Tibial artery (tissue), 4 donors: ENCODE measurements at regions not wholly inside any gene's neighbourhood (a gene's known extent, or its start where the extent isn't known, plus 50 kb on each side); places are given as distances from the start of the nearest gene placed in this dataset.
A peak's percentile ranks its signal among the peaks of the same experiment; 100 is the strongest.

ENCODE experiments used
- DNase-seq, 2 donors: peaks; one replicate each; pipeline ENCODE4 v3.0.0-alpha.2; 2019
- H3K27ac ChIP-seq, 2 donors: fragments of 200-600 bp; sonication (generic) in 1 of 2; 1 replicate in 1 of 2; 2 replicates in 1 of 2; pipeline ENCODE4 v1.5.1; 2018 to 2019; ENCODE audit warnings: mild to moderate bottlenecking in 1 of 2
- H3K27me3 ChIP-seq, 2 donors: fragments of 200-600 bp; sonication (generic) in 1 of 2; one replicate each; pipeline versions ENCODE4 v1.5.1 to v1.6.0; 2016 to 2019
- H3K36me3 ChIP-seq, 3 donors: fragments of 200-600 bp; sonication (generic) in 2 of 3; one replicate each; pipeline ENCODE4 v1.5.1; 2016 to 2019; ENCODE audit warnings: mild to moderate bottlenecking in 2 of 3
- H3K4me1 ChIP-seq, 4 donors: fragments of 200-600 bp; sonication (generic) in 2 of 4; 1 replicate in 3 of 4; 2 replicates in 1 of 4; pipeline ENCODE4 v1.5.1; 2016 to 2019
- H3K4me3 ChIP-seq, 2 donors: fragments of 200-600 bp; sonication (generic) in 1 of 2; 1 replicate in 1 of 2; 2 replicates in 1 of 2; pipeline ENCODE4 v1.5.1; 2018 to 2019; ENCODE audit warnings: mild to moderate bottlenecking in 2 of 2
- H3K9me3 ChIP-seq, 3 donors: fragments of 200-600 bp; sonication (generic) in 1 of 3; one replicate each; pipeline ENCODE4 v1.5.1; 2016 to 2019
- CTCF ChIP-seq, 2 experiments: fragments of 200-600 bp in 1 of 2; fragments of 450-650 bp in 1 of 2; IDR thresholded peaks; one replicate each; pipeline ENCODE4 v1.5.1; 2017 to 2019; ENCODE audit warnings: antibody characterized with exemption in 2 of 2, mild to moderate bottlenecking in 1 of 2, moderate library complexity in 1 of 2
- intact Hi-C: fragments of 100-400 bp; cut with DNase I; formaldehyde crosslinking; loops from one replicate; pipeline ENCODE4 v1.15.0; 2023; ENCODE audit warnings: low total_unique reads

- TF ChIP-seq CTCF (IDR thresholded peaks at IDR 0.05), result no peak
- Histone ChIP-seq H3K27me3 (no peaks in the 10 kb centered on the region), H3K27ac (peak overlapping the region; percentile 12 to 50), H3K4me3 (no peak overlapping the region), H3K36me3 (no peaks in the 10 kb centered on the region), H3K9me3 (no peaks in the 10 kb centered on the region), H3K4me1 (peaks cover 0 to 49% (median 14%) of the 10 kb centered on the region in 4 donors)
- DNase-seq, result no peak
- intact Hi-C loops, result loop anchor here (10.0 kb wide), 1 partner anchor 47 kb away; no protein-coding TSS in a partner anchor
Measured at GRCh38 chr18:45328296-45328695, 287.0 kb upstream of the SLC14A2 start.

GRCh38 chr18:45328811-45329210 is 286.5 kb upstream of the SLC14A2 start:
- Histone ChIP-seq H3K27me3 (no peaks in the 10 kb centered on the region), H3K36me3 (no peaks in the 10 kb centered on the region), H3K27ac (peak overlapping the region in 1 of 2 donors; percentile 50), H3K9me3 (no peaks in the 10 kb centered on the region), H3K4me1 (peaks cover 0 to 46% (median 12%) of the 10 kb centered on the region in 4 donors), H3K4me3 (no peak overlapping the region)
- TF ChIP-seq CTCF (IDR thresholded peaks at IDR 0.05), result no peak
- DNase-seq, result no peak
- intact Hi-C loops, result loop anchor here (10.0 kb wide), 1 partner anchor 46 kb away; no protein-coding TSS in a partner anchor

- Histone ChIP-seq H3K27ac (peak overlapping the region in 1 of 2 donors; percentile 50), H3K36me3 (no peaks in the 10 kb centered on the region), H3K27me3 (no peaks in the 10 kb centered on the region), H3K4me3 (no peak overlapping the region), H3K4me1 (peaks cover 0 to 41% (median 11%) of the 10 kb centered on the region in 4 donors), H3K9me3 (no peaks in the 10 kb centered on the region)
- DNase-seq, result no peak
- no peak for TF ChIP-seq CTCF (IDR thresholded peaks at IDR 0.05)
- intact Hi-C loops, result loop anchor here (10.0 kb wide), 1 partner anchor 45 kb away; no protein-coding TSS in a partner anchor
Measured at GRCh38 chr18:45329316-45329715, 286.0 kb upstream of the SLC14A2 start.

GRCh38 chr18:45330170-45330594 is 285.1 kb upstream of the SLC14A2 start:
- H3K36me3 ChIP-seq, result no peaks in the 10 kb centered on the region
- no peaks in the 10 kb centered on the region for H3K9me3 ChIP-seq
- peaks cover 0 to 33% (median 9%) of the 10 kb centered on the region in 4 donors for H3K4me1 ChIP-seq
- H3K27me3 ChIP-seq, result no peaks in the 10 kb centered on the region
- no peak overlapping the region for H3K27ac ChIP-seq
- intact Hi-C loops, result no loop called here
- TF ChIP-seq CTCF (IDR thresholded peaks at IDR 0.05), result no peak
- DNase-seq, result peak in 1 of 2 donors; percentile 41
- no peak overlapping the region for H3K4me3 ChIP-seq

GRCh38 chr18:45332871-45333270 is 282.4 kb upstream of the SLC14A2 start:
- intact Hi-C loops, result no loop called here
- TF ChIP-seq CTCF (IDR thresholded peaks at IDR 0.05), result no peak
- Histone ChIP-seq H3K9me3 (no peaks in the 10 kb centered on the region), H3K27me3 (no peaks in the 10 kb centered on the region), H3K36me3 (no peaks in the 10 kb centered on the region), H3K27ac (no peak overlapping the region), H3K4me1 (peaks cover 0 to 31% (median 8%) of the 10 kb centered on the region in 4 donors), H3K4me3 (no peak overlapping the region)
- DNase-seq, result no peak

GRCh38 chr18:45334191-45334590 is 281.1 kb upstream of the SLC14A2 start:
- Histone ChIP-seq H3K27me3 (no peaks in the 10 kb centered on the region), H3K4me1 (peaks cover 0 to 19% (median under 1%) of the 10 kb centered on the region in 4 donors), H3K36me3 (no peaks in the 10 kb centered on the region), H3K4me3 (no peak overlapping the region), H3K9me3 (no peaks in the 10 kb centered on the region), H3K27ac (no peak overlapping the region)
- TF ChIP-seq CTCF (IDR thresholded peaks at IDR 0.05), result no peak
- no peak for DNase-seq
- intact Hi-C loops, result no loop called here
